Fibroblast of villous mesenchyme (primary cell): ENCODE measurements at regions not wholly inside any gene's neighbourhood (a gene's known extent, or its start where the extent isn't known, plus 50 kb on each side); places are given as distances from the start of the nearest gene placed in this dataset.
"Not testable (repeated sequence)": the region's sequence is repeated elsewhere in the genome, so short reads cannot be mapped to it uniquely, and the experiment has no call there.

ENCODE experiments used
- DNase-seq: peaks from one replicate; pipeline ENCODE4 v3.0.0-alpha.2; 2010; ENCODE audit warnings: low read depth
- H3K4me3 ChIP-seq: 2 replicates; pipeline ENCODE4 v1.5.1; 2011; ENCODE audit warnings: low read depth, mild to moderate bottlenecking, low read length
- CTCF ChIP-seq: IDR thresholded peaks from 2 replicates; pipeline ENCODE4 v1.5.1; 2012; ENCODE audit warnings: low read depth, mild to moderate bottlenecking, low read length; ENCODE audit not compliant: insufficient read depth

DNA sequence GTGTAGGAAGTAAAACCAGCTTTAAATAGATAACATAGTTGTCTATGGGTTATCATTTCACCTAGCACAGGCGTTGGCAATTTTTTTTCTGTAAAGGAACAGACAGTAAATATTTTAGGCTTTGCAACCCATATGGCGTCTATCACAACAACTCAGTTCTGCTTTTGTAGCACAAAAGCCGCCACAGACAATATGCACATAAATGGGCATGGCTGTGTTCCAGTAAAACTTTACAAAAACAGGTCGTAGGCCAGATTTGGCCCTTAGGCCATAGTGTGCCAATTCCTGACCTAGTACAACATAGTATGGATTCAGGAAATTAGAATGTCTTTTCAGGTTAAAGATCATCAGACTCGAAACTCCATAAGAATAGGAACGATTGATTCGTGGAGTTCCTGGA, 265.3 kb upstream of the GK2 start:
- no peak for TF ChIP-seq CTCF
- H3K4me3 ChIP-seq, result no peak overlapping the region
- no peak for DNase-seq

- no peak overlapping the region for H3K4me3 ChIP-seq
- no peak for DNase-seq
- no peak for TF ChIP-seq CTCF
Observed at GRCh38 chr4:79666875-79667274, 258.8 kb upstream of the GK2 start.

GRCh38 chr4:79666112-79666511, 258.1 kb upstream of the GK2 start:
- TF ChIP-seq CTCF, result no peak

GRCh38 chr4:79663865-79664264, 255.8 kb upstream of the GK2 start:
- TF ChIP-seq CTCF, result no peak
- no peak overlapping the region for H3K4me3 ChIP-seq
- no peak for DNase-seq

More at GRCh38 chr4:79666112-79666511, 258.1 kb upstream of the GK2 start:
- H3K4me3 ChIP-seq, result no peak overlapping the region
- no peak for DNase-seq

GRCh38 chr4:79663141-79663540, 255.1 kb upstream of the GK2 start:
- no peak for DNase-seq
- no peak overlapping the region for H3K4me3 ChIP-seq
- TF ChIP-seq CTCF, result no peak

GRCh38 chr4:79662651-79663050, 254.6 kb upstream of the GK2 start:
- no peak for DNase-seq
- H3K4me3 ChIP-seq, result no peak overlapping the region
- TF ChIP-seq CTCF, result no peak

DNA sequence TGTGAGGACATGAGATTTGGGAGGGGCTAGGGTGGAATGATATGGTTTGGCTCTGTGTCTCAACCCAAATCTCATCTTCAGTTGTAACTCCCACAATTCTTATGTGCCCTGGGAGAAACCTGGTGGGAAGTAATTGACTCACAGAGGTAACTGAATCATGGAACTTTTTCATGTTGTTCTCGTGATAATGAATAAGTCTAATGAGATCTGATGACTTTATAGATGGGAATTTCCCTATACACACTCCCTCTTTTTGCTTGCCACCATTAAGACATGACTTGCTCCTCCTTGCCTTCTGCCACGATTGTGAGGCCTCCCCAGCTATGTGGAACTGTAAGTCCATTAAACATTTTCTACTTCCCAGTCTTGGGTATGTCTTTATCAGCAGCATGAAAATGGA, 253.2 kb upstream of the GK2 start:
- DNase-seq, result no peak
- TF ChIP-seq CTCF, result no peak
- no peak overlapping the region for H3K4me3 ChIP-seq

DNA sequence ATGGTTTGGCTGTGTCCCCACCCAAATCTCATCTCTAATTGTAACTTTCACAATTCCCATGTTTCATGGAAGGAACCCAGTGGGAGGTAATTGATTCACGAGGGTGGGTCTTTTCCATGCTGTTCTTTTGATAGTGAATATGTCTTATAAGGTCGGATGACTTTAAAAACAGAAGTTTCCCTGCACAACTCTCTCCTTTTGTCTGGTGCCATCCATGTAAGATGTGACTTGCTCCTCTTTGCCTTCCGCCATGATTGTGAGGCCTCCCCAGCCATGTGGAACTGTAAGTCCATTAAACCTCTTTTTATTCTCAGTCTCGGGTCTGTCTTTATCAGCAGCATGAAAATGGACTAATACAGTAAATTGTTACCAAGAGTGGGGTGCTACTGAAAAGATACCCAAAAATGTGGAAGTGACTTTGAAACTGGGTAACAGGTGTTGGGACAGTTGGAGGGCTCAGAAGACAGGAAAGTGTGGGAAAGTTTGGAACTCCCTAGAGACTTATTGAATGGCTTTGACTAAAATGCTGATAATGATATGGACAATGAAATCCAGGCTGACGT, 251.4 kb upstream of the GK2 start:
- not testable (repeated sequence) for H3K4me3 ChIP-seq, DNase-seq
